Ovary (tissue), 1 donor: ENCODE measurements at regions not wholly inside any gene's neighbourhood (a gene's known extent, or its start where the extent isn't known, plus 50 kb on each side); places are given as distances from the start of the nearest gene placed in this dataset.

Experiments
- EP300 ChIP-seq: sonication (generic); formaldehyde crosslinking; IDR thresholded peaks from one replicate; pipeline ENCODE4 v1.6.1; 2017; ENCODE audit warnings: antibody characterized with exemption
- POLR2A ChIP-seq: fragments of 450-650 bp; IDR thresholded peaks from one replicate; pipeline ENCODE4 v1.6.1; 2017; ENCODE audit warnings: antibody characterized with exemption, mild to moderate bottlenecking, moderate library complexity

DNA sequence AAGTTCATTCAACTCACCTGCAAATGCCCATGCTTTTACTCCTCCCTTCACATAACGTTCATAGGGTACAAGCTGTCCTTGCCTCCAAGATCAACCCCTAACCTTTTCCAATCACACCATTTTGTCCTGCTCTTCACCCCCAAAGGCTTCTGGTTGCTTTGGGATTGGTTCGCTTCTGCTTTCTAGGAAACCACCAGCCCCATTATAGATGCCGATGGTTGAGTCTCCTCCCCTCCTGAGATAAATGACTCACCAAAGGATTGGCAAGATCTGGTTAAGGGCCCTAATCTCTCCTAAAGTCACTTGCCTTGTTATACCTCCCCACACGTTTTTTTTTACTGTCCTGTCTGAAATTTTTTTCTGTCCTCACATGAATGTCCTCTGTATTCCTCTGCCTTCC, 311.4 kb downstream of the HACE1 start:
- TF ChIP-seq EP300 (no peak), POLR2A (no peak)
